ENCODE measurements at regions not wholly inside any gene's neighbourhood (a gene's known extent, or its start where the extent isn't known, plus 50 kb on each side); places are given as distances from the start of the nearest gene placed in this dataset.

DNA sequence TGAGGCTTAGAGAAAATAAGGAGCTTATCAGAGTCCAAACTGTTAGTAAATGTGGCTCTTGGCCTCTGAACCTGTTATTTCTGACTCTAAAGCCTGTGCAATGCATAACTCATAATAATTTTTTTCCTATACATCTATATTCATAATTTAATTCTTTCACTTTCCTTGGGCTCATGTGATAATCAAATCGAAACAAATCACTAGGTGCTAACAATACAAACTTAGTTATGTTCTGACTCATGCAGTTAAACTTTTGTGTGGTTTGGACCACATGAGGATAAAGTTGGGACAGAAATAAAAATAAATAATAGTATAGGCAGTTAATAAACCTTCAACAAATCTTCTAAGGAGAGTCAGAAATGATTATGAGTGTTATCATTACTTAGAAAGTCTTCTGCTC, 1629.0 kb downstream of the OLFM4 start:
- Histone ChIP-seq H3K36me3 (ENCODE audit: insufficient read depth, low read length) (no peaks in the 10 kb centered on the region), H3K9me2 (ENCODE audit: insufficient read depth, low read length) (no peaks in the 10 kb centered on the region), H3K9ac (ENCODE audit: low read length) (no peak overlapping the region), H3K4me2 (ENCODE audit: low read length) (no peak overlapping the region), H2AFZ (ENCODE audit: low read depth, low read length) (no peak overlapping the region), H4K20me1 (ENCODE audit: insufficient read depth) (no peaks in the 10 kb centered on the region), H3K4me3 (ENCODE audit: low read length) (no peak overlapping the region), H3K79me2 (replicated peaks; ENCODE audit: insufficient read depth, low read length) (no peaks in the 10 kb centered on the region), H3K27me3 (ENCODE audit: insufficient read depth, low read depth, low read length) (no peaks in the 10 kb centered on the region), H3K9me3 (ENCODE audit: low read length) (no peaks in the 10 kb centered on the region), H3K27ac (ENCODE audit: low read length) (no peak overlapping the region), H3F3A (ENCODE audit: insufficient read depth, low read length, poor library complexity, severe bottlenecking) (no peaks in the 10 kb centered on the region)
- TF ChIP-seq POLR2AphosphoS5 (IDR thresholded peaks at IDR 0.05) (no peak), TAF1 (IDR thresholded peaks at IDR 0.05; ENCODE audit: low read depth) (no peak), EZH2 (IDR thresholded peaks at IDR 0.05; ENCODE audit: borderline replicate concordance, insufficient read depth, low read length, poor library complexity, severe bottlenecking) (no peak), EP300 (conservative IDR thresholded peaks at IDR 0.05; ENCODE audit: poor library complexity, severe bottlenecking) (no peak), MXI1 (conservative IDR thresholded peaks at IDR 0.05; ENCODE audit: poor library complexity, severe bottlenecking) (no peak), RAD21 (conservative IDR thresholded peaks at IDR 0.05) (no peak), SMC3 (conservative IDR thresholded peaks at IDR 0.05; ENCODE audit: poor library complexity) (no peak)
- TF ChIP-seq, protein P1, sequence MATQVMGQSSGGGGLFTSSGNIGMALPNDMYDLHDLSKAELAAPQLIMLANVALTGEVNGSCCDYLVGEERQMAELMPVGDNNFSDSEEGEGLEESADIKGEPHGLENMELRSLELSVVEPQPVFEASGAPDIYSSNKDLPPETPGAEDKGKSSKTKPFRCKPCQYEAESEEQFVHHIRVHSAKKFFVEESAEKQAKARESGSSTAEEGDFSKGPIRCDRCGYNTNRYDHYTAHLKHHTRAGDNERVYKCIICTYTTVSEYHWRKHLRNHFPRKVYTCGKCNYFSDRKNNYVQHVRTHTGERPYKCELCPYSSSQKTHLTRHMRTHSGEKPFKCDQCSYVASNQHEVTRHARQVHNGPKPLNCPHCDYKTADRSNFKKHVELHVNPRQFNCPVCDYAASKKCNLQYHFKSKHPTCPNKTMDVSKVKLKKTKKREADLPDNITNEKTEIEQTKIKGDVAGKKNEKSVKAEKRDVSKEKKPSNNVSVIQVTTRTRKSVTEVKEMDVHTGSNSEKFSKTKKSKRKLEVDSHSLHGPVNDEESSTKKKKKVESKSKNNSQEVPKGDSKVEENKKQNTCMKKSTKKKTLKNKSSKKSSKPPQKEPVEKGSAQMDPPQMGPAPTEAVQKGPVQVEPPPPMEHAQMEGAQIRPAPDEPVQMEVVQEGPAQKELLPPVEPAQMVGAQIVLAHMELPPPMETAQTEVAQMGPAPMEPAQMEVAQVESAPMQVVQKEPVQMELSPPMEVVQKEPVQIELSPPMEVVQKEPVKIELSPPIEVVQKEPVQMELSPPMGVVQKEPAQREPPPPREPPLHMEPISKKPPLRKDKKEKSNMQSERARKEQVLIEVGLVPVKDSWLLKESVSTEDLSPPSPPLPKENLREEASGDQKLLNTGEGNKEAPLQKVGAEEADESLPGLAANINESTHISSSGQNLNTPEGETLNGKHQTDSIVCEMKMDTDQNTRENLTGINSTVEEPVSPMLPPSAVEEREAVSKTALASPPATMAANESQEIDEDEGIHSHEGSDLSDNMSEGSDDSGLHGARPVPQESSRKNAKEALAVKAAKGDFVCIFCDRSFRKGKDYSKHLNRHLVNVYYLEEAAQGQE (IDR thresholded peaks at IDR 0.05; ENCODE audit: borderline replicate concordance) = no peak
- TF ChIP-seq, protein P2, sequence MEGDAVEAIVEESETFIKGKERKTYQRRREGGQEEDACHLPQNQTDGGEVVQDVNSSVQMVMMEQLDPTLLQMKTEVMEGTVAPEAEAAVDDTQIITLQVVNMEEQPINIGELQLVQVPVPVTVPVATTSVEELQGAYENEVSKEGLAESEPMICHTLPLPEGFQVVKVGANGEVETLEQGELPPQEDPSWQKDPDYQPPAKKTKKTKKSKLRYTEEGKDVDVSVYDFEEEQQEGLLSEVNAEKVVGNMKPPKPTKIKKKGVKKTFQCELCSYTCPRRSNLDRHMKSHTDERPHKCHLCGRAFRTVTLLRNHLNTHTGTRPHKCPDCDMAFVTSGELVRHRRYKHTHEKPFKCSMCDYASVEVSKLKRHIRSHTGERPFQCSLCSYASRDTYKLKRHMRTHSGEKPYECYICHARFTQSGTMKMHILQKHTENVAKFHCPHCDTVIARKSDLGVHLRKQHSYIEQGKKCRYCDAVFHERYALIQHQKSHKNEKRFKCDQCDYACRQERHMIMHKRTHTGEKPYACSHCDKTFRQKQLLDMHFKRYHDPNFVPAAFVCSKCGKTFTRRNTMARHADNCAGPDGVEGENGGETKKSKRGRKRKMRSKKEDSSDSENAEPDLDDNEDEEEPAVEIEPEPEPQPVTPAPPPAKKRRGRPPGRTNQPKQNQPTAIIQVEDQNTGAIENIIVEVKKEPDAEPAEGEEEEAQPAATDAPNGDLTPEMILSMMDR (IDR thresholded peaks at IDR 0.05; ENCODE audit: poor library complexity, severe bottlenecking) = no peak

DNA sequence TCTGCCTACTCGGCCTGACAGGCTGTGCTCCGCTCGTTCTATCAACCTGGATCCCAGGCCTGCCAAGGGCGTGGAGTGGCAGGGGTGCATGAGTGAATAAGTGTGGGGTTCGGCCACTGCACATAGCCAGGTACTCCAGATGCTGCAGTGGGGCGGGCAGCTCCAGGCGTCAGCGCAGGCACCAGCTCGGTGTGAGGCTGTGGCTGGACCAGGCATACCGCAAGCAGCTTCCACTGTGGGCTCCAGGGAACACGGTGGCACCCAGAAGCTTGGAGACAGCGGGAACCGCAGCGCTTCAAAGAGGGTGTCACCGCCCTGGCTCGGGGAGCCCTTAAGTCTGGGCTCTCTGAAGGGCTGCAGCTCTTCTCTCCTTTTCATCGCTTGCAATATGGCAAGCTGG, 1630.2 kb downstream of the OLFM4 start:
- Histone ChIP-seq H3F3A (ENCODE audit: insufficient read depth, low read length, poor library complexity, severe bottlenecking) (no peaks in the 10 kb centered on the region), H3K36me3 (ENCODE audit: insufficient read depth, low read length) (no peaks in the 10 kb centered on the region), H3K79me2 (replicated peaks; ENCODE audit: insufficient read depth, low read length) (no peaks in the 10 kb centered on the region), H3K9me2 (ENCODE audit: insufficient read depth, low read length) (no peaks in the 10 kb centered on the region), H3K4me2 (ENCODE audit: low read length) (no peak overlapping the region), H4K20me1 (ENCODE audit: insufficient read depth) (no peaks in the 10 kb centered on the region), H3K27ac (ENCODE audit: low read length) (no peak overlapping the region), H3K27me3 (ENCODE audit: insufficient read depth, low read depth, low read length) (no peaks in the 10 kb centered on the region), H3K9me3 (ENCODE audit: low read length) (no peaks in the 10 kb centered on the region), H3K4me3 (ENCODE audit: low read length) (no peak overlapping the region), H3K9ac (ENCODE audit: low read length) (no peak overlapping the region), H2AFZ (ENCODE audit: low read depth, low read length) (no peak overlapping the region)
- TF ChIP-seq EZH2 (IDR thresholded peaks at IDR 0.05; ENCODE audit: borderline replicate concordance, insufficient read depth, low read length, poor library complexity, severe bottlenecking) (no peak), RAD21 (conservative IDR thresholded peaks at IDR 0.05) (no peak), SMC3 (conservative IDR thresholded peaks at IDR 0.05; ENCODE audit: poor library complexity) (no peak), MXI1 (conservative IDR thresholded peaks at IDR 0.05; ENCODE audit: poor library complexity, severe bottlenecking) (no peak), TAF1 (IDR thresholded peaks at IDR 0.05; ENCODE audit: low read depth) (no peak), POLR2AphosphoS5 (IDR thresholded peaks at IDR 0.05) (no peak), EP300 (conservative IDR thresholded peaks at IDR 0.05; ENCODE audit: poor library complexity, severe bottlenecking) (no peak)
- TF ChIP-seq, protein P2 (IDR thresholded peaks at IDR 0.05; ENCODE audit: poor library complexity, severe bottlenecking) = no peak
- TF ChIP-seq, protein P1 (IDR thresholded peaks at IDR 0.05; ENCODE audit: borderline replicate concordance) = no peak
